GM19463 (cell line): ENCODE measurements at regions not wholly inside any gene's neighbourhood (a gene's known extent, or its start where the extent isn't known, plus 50 kb on each side); places are given as distances from the start of the nearest gene placed in this dataset.
"Not testable (repeated sequence)": the region's sequence is repeated elsewhere in the genome, so short reads cannot be mapped to it uniquely, and the experiment has no call there.

Experiments used
- ATAC-seq: cut with Tn5 transposase; IDR thresholded peaks from one replicate; pipeline ENCODE4 v1.9.1; 2021; ENCODE audit warnings: mild to moderate bottlenecking, moderate library complexity; ENCODE audit not compliant: unreplicated experiment

GRCh38 chrX:137858106-137858505 lies 292.2 kb downstream of the ZIC3 start:
- ATAC-seq: no peak

GRCh38 chrX:137878401-137878800 lies 312.5 kb downstream of the ZIC3 start:
- ATAC-seq: no peak

GRCh38 chrX:137882960-137883359 lies 317.0 kb downstream of the ZIC3 start:
- ATAC-seq: no peak

- ATAC-seq: not testable (repeated sequence)
Measured at GRCh38 chrX:137884813-137885212, 318.9 kb downstream of the ZIC3 start.

- no peak for ATAC-seq
Measured at GRCh38 chrX:137891431-137891830, 325.5 kb downstream of the ZIC3 start.

- ATAC-seq: no peak
Measured at GRCh38 chrX:137896123-137896522, 330.2 kb downstream of the ZIC3 start.

GRCh38 chrX:137915466-137915865 lies 349.5 kb downstream of the ZIC3 start:
- ATAC-seq: no peak

GRCh38 chrX:137916090-137916746 lies 350.3 kb downstream of the ZIC3 start:
- ATAC-seq: no peak

GRCh38 chrX:137926090-137926489 lies 360.2 kb downstream of the ZIC3 start:
- ATAC-seq: no peak

GRCh38 chrX:137929951-137930350 lies 364.0 kb downstream of the ZIC3 start:
- ATAC-seq: no peak

- ATAC-seq: no peak
Measured at GRCh38 chrX:137930533-137930932, 364.6 kb downstream of the ZIC3 start.

GRCh38 chrX:137934214-137934613 lies 368.3 kb downstream of the ZIC3 start:
- not testable (repeated sequence) for ATAC-seq

- not testable (repeated sequence) for ATAC-seq
Measured at GRCh38 chrX:137934887-137935286, 369.0 kb downstream of the ZIC3 start.

- ATAC-seq: no peak
Measured at GRCh38 chrX:137945470-137945869, 379.5 kb downstream of the ZIC3 start.

- no peak for ATAC-seq
Measured at GRCh38 chrX:137969191-137969590, 403.3 kb downstream of the ZIC3 start.

GRCh38 chrX:137982472-137983172 lies 416.7 kb downstream of the ZIC3 start:
- ATAC-seq: no peak

GRCh38 chrX:137988470-137988869 lies 422.5 kb downstream of the ZIC3 start:
- ATAC-seq: no peak

- ATAC-seq: no peak
Measured at GRCh38 chrX:137998619-137999018, 432.7 kb downstream of the ZIC3 start.

- no peak for ATAC-seq
Measured at GRCh38 chrX:137999071-137999470, 433.1 kb downstream of the ZIC3 start.

GRCh38 chrX:137999552-137999951 lies 433.6 kb downstream of the ZIC3 start:
- no peak for ATAC-seq

- no peak for ATAC-seq
Measured at GRCh38 chrX:138001226-138001625, 435.3 kb downstream of the ZIC3 start.

GRCh38 chrX:138006180-138006579 lies 440.3 kb downstream of the ZIC3 start:
- no peak for ATAC-seq

- no peak for ATAC-seq
Measured at GRCh38 chrX:138008281-138008680, 442.4 kb downstream of the ZIC3 start.
